Right lobe of liver (tissue), 6 donors: ENCODE measurements at regions not wholly inside any gene's neighbourhood (a gene's known extent, or its start where the extent isn't known, plus 50 kb on each side); places are given as distances from the start of the nearest gene placed in this dataset.

ENCODE experiments used
- ATAC-seq, 4 donors: fragments of 200-7000 bp; cut with Tn5 transposase; one replicate each; pipeline ENCODE4 v1.9.1; 2020; ENCODE audit warnings: mild to moderate bottlenecking in 4 of 4, moderate library complexity in 4 of 4
- DNase-seq, 3 donors: peaks; one replicate each; pipeline ENCODE4 v3.0.0-alpha.2; 2020
- H3K27ac ChIP-seq, 3 donors: fragments of 200-600 bp; one replicate each; pipeline ENCODE4 v1.8.0; 2022
- H3K27me3 ChIP-seq, 2 donors: fragments of 200-600 bp; one replicate each; pipeline ENCODE4 v1.8.0; 2022
- H3K36me3 ChIP-seq, 4 donors: fragments of 200-600 bp; sonication (generic) in 1 of 4; one replicate each; pipeline versions ENCODE4 v1.5.1 to v1.8.0; 2017 to 2022; ENCODE audit warnings: control low read depth in 1 of 4
- H3K4me1 ChIP-seq, 4 donors: fragments of 200-600 bp; sonication (generic) in 1 of 4; one replicate each; pipeline versions ENCODE4 v1.5.1 to v1.8.0; 2017 to 2022; ENCODE audit warnings: control low read depth in 1 of 4
- H3K4me3 ChIP-seq, 3 donors: fragments of 200-600 bp; one replicate each; pipeline ENCODE4 v1.8.0; 2022
- H3K9me3 ChIP-seq, 4 donors: fragments of 200-600 bp; sonication (generic) in 1 of 4; one replicate each; pipeline versions ENCODE4 v1.5.1 to v1.8.0; 2017 to 2022; ENCODE audit warnings: control low read depth in 1 of 4
- POLR2A ChIP-seq: fragments of 450-650 bp; IDR thresholded peaks from one replicate; pipeline ENCODE4 v1.6.1; 2017; ENCODE audit warnings: antibody characterized with exemption, mild to moderate bottlenecking
- WGBS: methylation state at CpG from one replicate; pipeline ENCODE4 v1.1.6; 2018; ENCODE audit warnings: low coverage, low lambda C conversion rate; ENCODE audit not compliant: insufficient coverage; ENCODE audit errors: missing lambda C conversion rate; 5-methylcytosine and 5-hydroxymethylcytosine counted together
- intact Hi-C, 2 donors: fragments of 100-400 bp; cut with DNase I; formaldehyde crosslinking; loops; one replicate each; pipeline versions ENCODE4 v1.11.2 to v1.14.1; 2022
- TF ChIP-seq, protein P1 (sequence below), 4 donors: fragments of 200-600 bp in 3 of 4; fragments of 450-650 bp in 1 of 4; IDR thresholded peaks; one replicate each; pipeline versions ENCODE4 v1.5.1 to v1.8.0; 2016 to 2022; ENCODE audit warnings: antibody characterized with exemption in 4 of 4, mild to moderate bottlenecking in 2 of 4
- donor health status: DM: no; HTN: yes; CAD: no.
- donor health status: DM: no; HTN: no; CAD: no.
- donor health status: DM: no; HTN: no; CAD: no.
- donor health status: DM: no; HTN: yes; CAD: no.
- donor health status: DM: no; HTN: yes; CAD: no.

DNA sequence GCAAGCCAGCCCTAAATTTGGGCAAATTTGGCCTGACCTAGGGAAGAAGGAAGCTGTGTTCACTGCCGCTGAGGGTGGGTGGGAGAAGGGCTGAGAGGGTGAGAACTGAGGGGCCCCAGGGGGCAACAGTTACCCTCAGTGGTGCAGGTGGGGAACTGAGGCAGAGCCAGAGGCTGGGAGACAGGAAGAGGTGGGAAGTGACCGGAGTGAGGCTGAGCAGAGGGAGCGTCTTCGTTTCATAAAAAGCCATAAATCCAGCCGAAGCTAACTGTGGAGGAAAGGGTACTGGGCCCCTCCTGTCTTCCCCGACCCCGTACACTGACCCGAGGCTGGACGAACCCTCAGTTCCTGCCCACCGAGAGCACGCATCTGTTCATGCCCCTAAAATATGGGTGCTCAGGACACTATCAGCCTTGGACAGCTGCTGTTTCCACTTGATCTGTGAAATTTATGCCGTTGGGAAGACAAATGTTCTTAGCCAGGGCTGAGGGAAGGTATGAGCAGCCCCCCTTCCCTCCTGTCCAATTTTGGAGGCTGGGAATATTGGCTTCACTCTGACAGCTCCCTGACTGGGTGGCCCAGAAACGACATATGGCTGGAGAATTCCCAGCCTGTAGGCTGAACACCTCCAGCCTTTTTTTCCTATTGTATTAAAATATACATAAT is 116.5 kb downstream of the KIF26A start:
- Histone ChIP-seq H3K27me3 (no peaks in the 10 kb centered on the region), H3K27ac (no peak overlapping the region), H3K36me3 (no peaks in the 10 kb centered on the region), H3K4me3 (no peak overlapping the region), H3K4me1 (no peaks in the 10 kb centered on the region), H3K9me3 (no peaks in the 10 kb centered on the region)
- TF ChIP-seq, protein P1, sequence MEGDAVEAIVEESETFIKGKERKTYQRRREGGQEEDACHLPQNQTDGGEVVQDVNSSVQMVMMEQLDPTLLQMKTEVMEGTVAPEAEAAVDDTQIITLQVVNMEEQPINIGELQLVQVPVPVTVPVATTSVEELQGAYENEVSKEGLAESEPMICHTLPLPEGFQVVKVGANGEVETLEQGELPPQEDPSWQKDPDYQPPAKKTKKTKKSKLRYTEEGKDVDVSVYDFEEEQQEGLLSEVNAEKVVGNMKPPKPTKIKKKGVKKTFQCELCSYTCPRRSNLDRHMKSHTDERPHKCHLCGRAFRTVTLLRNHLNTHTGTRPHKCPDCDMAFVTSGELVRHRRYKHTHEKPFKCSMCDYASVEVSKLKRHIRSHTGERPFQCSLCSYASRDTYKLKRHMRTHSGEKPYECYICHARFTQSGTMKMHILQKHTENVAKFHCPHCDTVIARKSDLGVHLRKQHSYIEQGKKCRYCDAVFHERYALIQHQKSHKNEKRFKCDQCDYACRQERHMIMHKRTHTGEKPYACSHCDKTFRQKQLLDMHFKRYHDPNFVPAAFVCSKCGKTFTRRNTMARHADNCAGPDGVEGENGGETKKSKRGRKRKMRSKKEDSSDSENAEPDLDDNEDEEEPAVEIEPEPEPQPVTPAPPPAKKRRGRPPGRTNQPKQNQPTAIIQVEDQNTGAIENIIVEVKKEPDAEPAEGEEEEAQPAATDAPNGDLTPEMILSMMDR (IDR thresholded peaks at IDR 0.05), result no peak
- no peak for TF ChIP-seq POLR2A
- DNase-seq, result no peak
- intact Hi-C loops, result no loop called here
- no peak for ATAC-seq
- WGBS, result 64% methylated on average over 6 of the region's 13 CpGs

- Histone ChIP-seq H3K36me3 (no peaks in the 10 kb centered on the region), H3K27me3 (no peaks in the 10 kb centered on the region), H3K4me3 (no peak overlapping the region), H3K27ac (no peak overlapping the region), H3K9me3 (no peaks in the 10 kb centered on the region), H3K4me1 (no peaks in the 10 kb centered on the region)
- DNase-seq (no peak), ATAC-seq (no peak)
- no peak for TF ChIP-seq POLR2A
- TF ChIP-seq, protein P1 (IDR thresholded peaks at IDR 0.05), result no peak
- WGBS, result 82% methylated on average over 2 of the region's 2 CpGs
- intact Hi-C loops, result no loop called here
These were observed 117.6 kb downstream of the KIF26A start for GRCh38 chr14:104256025-104256424.

- intact Hi-C loops, result no loop called here
- 67% methylated on average over 1 of the region's 16 CpGs for WGBS
- H3K27me3 ChIP-seq, result no peaks in the 10 kb centered on the region
- H3K27ac ChIP-seq, result no peak overlapping the region
- H3K4me3 ChIP-seq, result no peak overlapping the region
- TF ChIP-seq, protein P1 (IDR thresholded peaks at IDR 0.05), result no peak
- TF ChIP-seq POLR2A, result no peak
- ATAC-seq, result peak in 1 of 4 donors; percentile 18
- DNase-seq, result peak in 2 of 3 donors; percentile 17 to 39
- no peaks in the 10 kb centered on the region for H3K9me3 ChIP-seq
- no peaks in the 10 kb centered on the region for H3K4me1 ChIP-seq
- H3K36me3 ChIP-seq, result no peaks in the 10 kb centered on the region
These were observed 124.4 kb downstream of the KIF26A start for GRCh38 chr14:104262515-104263514.

GRCh38 chr14:104263675-104264358 is 125.4 kb downstream of the KIF26A start:
- DNase-seq (no peak), ATAC-seq (no peak)
- intact Hi-C loops, result no loop called here
- Histone ChIP-seq H3K27ac (no peak overlapping the region), H3K9me3 (no peaks in the 10 kb centered on the region), H3K36me3 (no peaks in the 10 kb centered on the region), H3K4me1 (no peaks in the 10 kb centered on the region), H3K27me3 (no peaks in the 10 kb centered on the region), H3K4me3 (no peak overlapping the region)
- WGBS, result 47% methylated on average over 11 of the region's 17 CpGs
- no peak for TF ChIP-seq POLR2A
- TF ChIP-seq, protein P1 (IDR thresholded peaks at IDR 0.05), result no peak
